Dermis blood vessel endothelial cell (primary cell): ENCODE measurements at regions not wholly inside any gene's neighbourhood (a gene's known extent, or its start where the extent isn't known, plus 50 kb on each side); places are given as distances from the start of the nearest gene placed in this dataset.

ENCODE experiments used
- DNase-seq: peaks from one replicate; pipeline ENCODE4 v3.0.0; 2010

GRCh38 chr5:67355120-67355713 lies 158.6 kb upstream of the CD180 start:
- no peak for DNase-seq

GRCh38 chr5:67353500-67354450 lies 157.2 kb upstream of the CD180 start:
- no peak for DNase-seq

- peak; percentile 37 for DNase-seq
These were observed 154.1 kb upstream of the CD180 start for GRCh38 chr5:67350618-67351201.

- DNase-seq: peak; percentile 57
These were observed 153.6 kb upstream of the CD180 start for GRCh38 chr5:67350185-67350584.

GRCh38 chr5:67347821-67348220 lies 151.2 kb upstream of the CD180 start:
- DNase-seq: no peak

GRCh38 chr5:67346611-67347010 lies 150.0 kb upstream of the CD180 start:
- DNase-seq: no peak

GRCh38 chr5:67344870-67345269 lies 148.3 kb upstream of the CD180 start:
- DNase-seq: no peak

GRCh38 chr5:67343835-67344234 lies 147.2 kb upstream of the CD180 start:
- DNase-seq: no peak

- no peak for DNase-seq
These were observed 144.9 kb upstream of the CD180 start for GRCh38 chr5:67341478-67341877.

GRCh38 chr5:67339219-67339767 lies 142.7 kb upstream of the CD180 start:
- DNase-seq: no peak

- DNase-seq: no peak
These were observed 141.8 kb upstream of the CD180 start for GRCh38 chr5:67338421-67338820.

GRCh38 chr5:67337751-67338150 lies 141.2 kb upstream of the CD180 start:
- DNase-seq: no peak

GRCh38 chr5:67335426-67335825 lies 138.8 kb upstream of the CD180 start:
- DNase-seq: no peak

- no peak for DNase-seq
These were observed 137.8 kb upstream of the CD180 start for GRCh38 chr5:67334373-67334772.

GRCh38 chr5:67333171-67333570 lies 136.6 kb upstream of the CD180 start:
- no peak for DNase-seq

- no peak for DNase-seq
These were observed 134.8 kb upstream of the CD180 start for GRCh38 chr5:67331296-67331925.

GRCh38 chr5:67319935-67320725 lies 123.5 kb upstream of the CD180 start:
- DNase-seq: no peak

- DNase-seq: no peak
These were observed 122.1 kb upstream of the CD180 start for GRCh38 chr5:67318746-67319145.

- no peak for DNase-seq
These were observed 121.0 kb upstream of the CD180 start for GRCh38 chr5:67317603-67318002.

- no peak for DNase-seq
These were observed 120.1 kb upstream of the CD180 start for GRCh38 chr5:67316695-67317094.

GRCh38 chr5:67315082-67315989 lies 118.7 kb upstream of the CD180 start:
- peak; percentile 81 for DNase-seq
